ENCODE measurements at regions not wholly inside any gene's neighbourhood (a gene's known extent, or its start where the extent isn't known, plus 50 kb on each side); places are given as distances from the start of the nearest gene placed in this dataset.
"Not testable (repeated sequence)": the region's sequence is repeated elsewhere in the genome, so short reads cannot be mapped to it uniquely, and the experiment has no call there.

GRCh38 chr6:78589436-78589835, 277.9 kb upstream of the IRAK1BP1 start:
- no peak for DNase-seq (ENCODE audit: low read depth)

DNA sequence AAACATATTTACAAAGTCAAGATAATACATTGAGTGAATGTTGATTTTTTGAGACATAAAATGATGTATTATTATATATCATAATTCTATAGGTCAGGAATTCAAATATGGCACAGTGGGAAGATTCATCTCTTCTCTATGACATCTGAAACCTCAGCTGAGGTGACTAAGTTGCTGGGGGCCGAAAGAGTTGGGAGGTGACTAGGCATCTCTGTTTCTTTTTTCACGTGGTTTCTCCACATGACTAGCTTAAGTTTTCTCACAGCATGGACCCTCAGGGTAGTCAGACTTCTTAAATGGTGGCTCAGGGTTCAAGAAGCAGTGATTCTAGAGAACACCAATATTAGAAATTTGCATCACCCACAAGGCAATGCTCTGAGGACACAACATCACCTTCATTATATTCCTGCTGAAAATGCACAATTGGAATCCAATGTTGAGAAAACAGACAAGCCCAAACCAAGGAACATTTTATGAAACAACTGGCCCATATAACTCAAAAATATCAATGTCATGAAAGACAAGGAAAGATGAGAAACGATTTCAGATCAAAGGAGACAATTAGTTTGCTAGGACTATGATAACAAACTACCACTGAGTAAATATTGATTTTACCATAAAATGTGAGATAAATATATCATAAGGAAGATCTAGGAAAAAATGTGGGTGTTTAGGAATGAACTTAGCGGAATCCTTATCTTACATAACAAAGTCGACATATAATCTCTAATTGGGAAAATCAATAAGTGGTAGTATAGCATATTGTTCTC, 273.3 kb upstream of the IRAK1BP1 start:
- peak; percentile 42 for DNase-seq (ENCODE audit: low read depth)

DNA sequence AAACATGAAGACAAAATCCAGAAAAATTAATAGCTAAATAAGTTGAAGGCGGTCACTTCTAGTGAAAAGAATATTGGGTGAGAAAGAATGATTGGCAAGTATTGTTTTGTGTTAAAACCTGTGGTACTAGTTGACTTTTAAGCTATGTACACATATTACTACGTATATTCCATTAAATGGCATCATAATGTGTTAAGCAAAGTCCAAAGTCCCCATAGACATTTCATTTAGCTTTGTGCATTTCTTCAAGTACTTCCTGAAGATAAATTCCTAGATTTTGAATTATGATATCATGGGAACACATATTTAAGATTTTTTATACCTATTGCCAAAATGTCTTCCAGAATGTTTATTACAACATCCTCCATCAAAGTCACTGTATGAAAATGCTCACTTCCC, 272.7 kb upstream of the IRAK1BP1 start:
- DNase-seq (ENCODE audit: low read depth): no peak

GRCh38 chr6:78597966-78598365, 269.4 kb upstream of the IRAK1BP1 start:
- DNase-seq (ENCODE audit: low read depth): no peak

DNA sequence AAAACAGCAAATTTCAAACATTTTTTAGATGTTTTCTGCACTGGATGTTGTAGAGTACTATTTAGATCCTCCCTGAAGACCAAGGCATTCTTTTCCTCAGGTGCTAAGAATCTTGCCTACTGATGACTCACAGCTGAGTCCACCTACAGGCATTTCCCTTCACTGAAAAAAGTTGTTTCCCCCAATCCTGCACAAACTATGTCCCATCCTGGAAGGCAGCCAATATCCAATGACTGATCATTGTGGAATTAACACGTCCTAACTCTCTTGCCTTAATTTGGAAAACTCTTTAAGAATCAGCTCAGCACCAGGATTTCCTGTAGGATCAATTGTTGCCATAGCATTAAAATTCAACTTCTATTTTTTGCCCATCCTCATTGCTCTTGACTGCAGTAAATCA, 268.4 kb upstream of the IRAK1BP1 start:
- peak; percentile 100 for DNase-seq (ENCODE audit: low read depth)

- DNase-seq (ENCODE audit: low read depth): peak; percentile 76
Measured at GRCh38 chr6:78599526-78599925, 267.8 kb upstream of the IRAK1BP1 start.

- DNase-seq (ENCODE audit: low read depth): peak; percentile 80
Measured at GRCh38 chr6:78605909-78606446, 261.4 kb upstream of the IRAK1BP1 start.

DNA sequence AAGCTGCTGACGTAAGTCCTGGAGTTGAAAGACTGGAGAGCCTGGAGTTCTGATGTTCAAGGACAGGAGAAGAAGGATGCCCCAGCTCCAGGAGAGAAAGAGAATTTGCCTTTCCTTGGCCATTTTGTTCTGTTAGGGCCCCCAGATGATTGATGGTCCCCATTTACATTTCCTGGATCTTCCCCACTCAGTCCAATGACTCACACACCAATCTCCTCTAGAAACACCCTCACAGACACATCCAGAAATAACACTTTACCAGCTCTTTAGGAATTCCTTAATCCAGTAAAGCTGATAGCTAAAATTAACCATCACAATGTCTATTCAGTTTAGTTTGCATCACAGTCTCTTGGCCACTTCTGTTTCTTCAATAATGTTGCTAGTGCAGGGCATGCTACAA, 260.2 kb upstream of the IRAK1BP1 start:
- DNase-seq (ENCODE audit: low read depth): peak; percentile 72

- no peak for DNase-seq (ENCODE audit: low read depth)
Measured at GRCh38 chr6:78611102-78611620, 256.2 kb upstream of the IRAK1BP1 start.

DNA sequence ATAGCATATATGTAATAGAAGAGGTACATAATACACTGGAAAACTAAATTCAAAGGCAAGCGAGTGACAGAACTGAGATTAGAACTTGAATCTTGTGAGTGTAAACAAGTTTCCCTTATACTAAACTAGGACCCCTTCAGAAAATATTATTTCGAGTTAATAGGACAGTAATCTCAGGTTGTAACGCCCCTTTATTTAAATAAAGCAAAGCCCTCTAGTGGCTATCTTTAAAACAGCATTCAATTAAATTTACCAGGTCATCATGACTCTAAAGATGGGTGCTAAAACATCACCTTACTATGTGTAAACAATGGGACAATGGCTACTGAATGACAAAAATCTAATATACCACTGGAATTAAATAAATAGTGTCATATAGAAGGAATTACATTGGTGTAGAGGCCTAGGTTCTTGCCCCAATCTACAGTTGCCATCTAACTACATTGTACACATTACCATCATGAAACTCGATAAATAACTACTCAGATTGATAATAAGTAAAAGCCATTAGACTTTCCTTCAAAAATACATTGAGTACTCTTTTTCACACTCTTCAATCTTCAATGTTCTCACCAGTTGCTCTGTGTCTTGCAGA, 255.4 kb upstream of the IRAK1BP1 start:
- DNase-seq (ENCODE audit: low read depth): peak; percentile 26

GRCh38 chr6:78614961-78615360, 252.4 kb upstream of the IRAK1BP1 start:
- no peak for DNase-seq (ENCODE audit: low read depth)

- peak; percentile 71 for DNase-seq (ENCODE audit: low read depth)
Measured at GRCh38 chr6:78615430-78615904, 251.9 kb upstream of the IRAK1BP1 start.

GRCh38 chr6:78618970-78619369, 248.4 kb upstream of the IRAK1BP1 start:
- DNase-seq (ENCODE audit: low read depth): peak; percentile 64

- peak; percentile 42 for DNase-seq (ENCODE audit: low read depth)
Measured at GRCh38 chr6:78623554-78623953, 243.8 kb upstream of the IRAK1BP1 start.

DNA sequence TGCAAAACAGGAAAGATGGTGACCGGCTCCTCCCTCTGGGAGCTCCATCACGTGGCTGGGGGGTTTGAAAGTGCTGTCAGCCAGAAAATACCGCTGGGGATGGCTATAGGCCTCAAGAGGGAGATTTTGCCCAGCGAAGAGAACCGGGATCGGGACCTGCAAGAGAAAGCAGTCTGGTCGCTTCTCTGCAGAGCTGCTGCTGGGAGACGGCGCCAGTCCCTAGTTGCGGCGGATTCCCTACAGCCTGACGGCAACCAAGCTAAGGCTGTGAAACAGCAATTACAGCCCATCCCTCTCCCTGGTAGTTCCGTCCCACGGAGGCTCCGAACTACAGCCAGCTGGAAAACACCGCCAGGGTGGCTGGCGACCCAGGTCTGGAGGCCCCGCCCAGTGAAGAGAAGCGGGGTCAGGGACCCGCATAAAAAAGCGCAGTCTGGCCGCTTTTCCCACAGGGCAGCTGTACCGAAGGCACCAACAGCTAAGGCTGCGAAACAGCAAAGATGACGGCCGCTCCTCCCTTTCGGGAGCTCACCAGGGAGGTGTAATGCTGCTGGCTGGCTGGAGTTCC, 238.1 kb upstream of the IRAK1BP1 start:
- DNase-seq (ENCODE audit: low read depth): peak; percentile 66

- DNase-seq (ENCODE audit: low read depth): no peak
Measured at GRCh38 chr6:78629836-78630235, 237.5 kb upstream of the IRAK1BP1 start.

- DNase-seq (ENCODE audit: low read depth): no peak
Measured at GRCh38 chr6:78631976-78632375, 235.4 kb upstream of the IRAK1BP1 start.

GRCh38 chr6:78639111-78640110, 227.9 kb upstream of the IRAK1BP1 start:
- no peak for DNase-seq (ENCODE audit: low read depth)

- not testable (repeated sequence) for DNase-seq (ENCODE audit: low read depth)
Measured at GRCh38 chr6:78643976-78644375, 223.4 kb upstream of the IRAK1BP1 start.

DNA sequence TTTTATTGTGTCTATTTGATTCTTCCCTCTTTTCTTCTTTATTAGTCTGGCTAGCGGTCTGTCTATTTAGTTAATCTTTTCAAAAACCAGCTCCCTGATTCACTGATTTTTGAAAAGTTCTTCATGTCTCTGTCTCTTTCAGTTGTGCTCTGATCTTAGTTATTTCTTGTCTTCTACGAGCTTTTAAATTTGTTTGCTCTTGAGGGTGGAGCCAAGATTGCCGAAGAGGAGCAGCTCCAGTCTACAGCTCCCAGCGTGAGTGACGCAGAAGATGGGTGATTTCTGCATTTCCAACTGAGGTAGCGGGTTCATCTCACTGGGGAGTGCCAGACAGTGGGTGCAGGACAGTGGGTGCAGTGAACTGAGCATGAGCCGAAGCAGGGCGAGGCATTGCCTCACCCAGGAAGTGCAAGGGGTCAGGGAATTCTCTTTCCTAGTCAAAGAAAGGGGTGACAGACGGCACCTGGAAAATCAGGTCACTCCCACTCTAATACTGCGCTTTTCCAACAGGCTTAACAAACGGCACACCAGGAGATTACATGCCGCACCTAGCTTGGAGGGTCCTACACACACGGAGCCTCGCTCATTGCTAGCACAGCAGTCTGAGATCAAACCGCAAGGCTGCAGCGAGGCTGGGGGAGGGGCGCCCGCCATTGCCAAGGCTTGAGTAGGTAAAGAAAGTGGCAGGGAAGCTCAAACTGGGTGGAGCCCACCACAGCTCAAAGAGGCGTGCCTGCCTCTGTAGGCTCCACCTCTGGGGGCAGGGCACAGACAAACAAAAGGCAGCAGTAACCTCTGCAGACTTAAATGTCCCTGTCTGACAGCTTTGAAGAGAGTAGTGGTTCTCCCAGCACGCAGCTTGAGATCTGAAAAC, 220.6 kb upstream of the IRAK1BP1 start:
- DNase-seq (ENCODE audit: low read depth): not testable (repeated sequence)

Data from M059J (cell line).